ENCODE measurements at regions not wholly inside any gene's neighbourhood (a gene's known extent, or its start where the extent isn't known, plus 50 kb on each side); places are given as distances from the start of the nearest gene placed in this dataset.

- DNase-seq (ENCODE audit: low read depth in 2 of 2) = no peak
- Histone ChIP-seq H4K20me1 (ENCODE audit: control insufficient read depth, extremely low read depth, insufficient read depth, low read length) (no peaks in the 10 kb centered on the region), H3K9ac (ENCODE audit: insufficient read depth, low read length) (no peak overlapping the region), H3K27me3 (ENCODE audit: control insufficient read depth, insufficient read depth, low read length) (no peaks in the 10 kb centered on the region), H3K27ac (ENCODE audit: insufficient read depth, low read length) (no peak overlapping the region), H3K36me3 (ENCODE audit: control insufficient read depth, insufficient read depth, low read length) (no peaks in the 10 kb centered on the region), H3K4me3 (replicated peaks in 1 of 4; ENCODE audit: control extremely low read depth in 1 of 4, insufficient read depth in 1 of 4, low read depth in 3 of 4, low read length in 4 of 4) (no peak overlapping the region), H3K4me1 (ENCODE audit: control insufficient read depth, extremely low read depth, insufficient read depth, low read length) (no peaks in the 10 kb centered on the region), H2AFZ (ENCODE audit: low read length) (no peak overlapping the region), H3K9me3 (ENCODE audit: control insufficient read depth, insufficient read depth, low read depth, low read length) (no peaks in the 10 kb centered on the region), H3K4me2 (ENCODE audit: extremely low read depth, insufficient read depth, low read length) (no peak overlapping the region), H3K79me2 (ENCODE audit: control insufficient read depth, insufficient read depth, low read length) (no peaks in the 10 kb centered on the region)
- TF ChIP-seq EZH2 (IDR thresholded peaks at IDR 0.05; ENCODE audit: low read length, missing control alignments) (no peak), CTCF (conservative IDR thresholded peaks at IDR 0.05 in 1 of 2, IDR thresholded peaks at IDR 0.05 in 1 of 2; ENCODE audit: low read depth in 1 of 2, low read length in 2 of 2) (no peak)
Observed at GRCh38 chr1:218967254-218967653, 206.4 kb upstream of the LYPLAL1 start.

- no peaks in the 10 kb centered on the region for H3K79me2 ChIP-seq (ENCODE audit: control insufficient read depth, insufficient read depth, low read length)
- no peak overlapping the region for H3K4me3 ChIP-seq (replicated peaks in 1 of 4; ENCODE audit: control extremely low read depth in 1 of 4, insufficient read depth in 1 of 4, low read depth in 3 of 4, low read length in 4 of 4)
- DNase-seq (ENCODE audit: low read depth in 2 of 2) = peak; percentile 6 to 69
- no peaks in the 10 kb centered on the region for H3K9me3 ChIP-seq (ENCODE audit: control insufficient read depth, insufficient read depth, low read depth, low read length)
- H3K36me3 ChIP-seq (ENCODE audit: control insufficient read depth, insufficient read depth, low read length) = no peaks in the 10 kb centered on the region
- H3K4me1 ChIP-seq (ENCODE audit: control insufficient read depth, extremely low read depth, insufficient read depth, low read length) = no peaks in the 10 kb centered on the region
- no peak overlapping the region for H2AFZ ChIP-seq (ENCODE audit: low read length)
- H3K4me2 ChIP-seq (ENCODE audit: extremely low read depth, insufficient read depth, low read length) = no peak overlapping the region
- no peaks in the 10 kb centered on the region for H4K20me1 ChIP-seq (ENCODE audit: control insufficient read depth, extremely low read depth, insufficient read depth, low read length)
- no peak overlapping the region for H3K27ac ChIP-seq (ENCODE audit: insufficient read depth, low read length)
- TF ChIP-seq CTCF (conservative IDR thresholded peaks at IDR 0.05 in 1 of 2, IDR thresholded peaks at IDR 0.05 in 1 of 2; ENCODE audit: low read depth in 1 of 2, low read length in 2 of 2) (no peak), EZH2 (IDR thresholded peaks at IDR 0.05; ENCODE audit: low read length, missing control alignments) (no peak)
- no peaks in the 10 kb centered on the region for H3K27me3 ChIP-seq (ENCODE audit: control insufficient read depth, insufficient read depth, low read length)
- H3K9ac ChIP-seq (ENCODE audit: insufficient read depth, low read length) = no peak overlapping the region
Observed at GRCh38 chr1:218967836-218968235, 205.8 kb upstream of the LYPLAL1 start.

- no peak overlapping the region for H2AFZ ChIP-seq (ENCODE audit: low read length)
- TF ChIP-seq CTCF (conservative IDR thresholded peaks at IDR 0.05 in 1 of 2, IDR thresholded peaks at IDR 0.05 in 1 of 2; ENCODE audit: low read depth in 1 of 2, low read length in 2 of 2) (no peak), EZH2 (IDR thresholded peaks at IDR 0.05; ENCODE audit: low read length, missing control alignments) (no peak)
- no peak for DNase-seq (ENCODE audit: low read depth in 2 of 2)
Observed at GRCh38 chr1:218969006-218969405, 204.7 kb upstream of the LYPLAL1 start.

More at GRCh38 chr1:218969006-218969405, 204.7 kb upstream of the LYPLAL1 start:
- Histone ChIP-seq H3K9ac (ENCODE audit: insufficient read depth, low read length) (no peak overlapping the region), H3K4me1 (ENCODE audit: control insufficient read depth, extremely low read depth, insufficient read depth, low read length) (no peaks in the 10 kb centered on the region), H3K4me2 (ENCODE audit: extremely low read depth, insufficient read depth, low read length) (no peak overlapping the region), H3K79me2 (ENCODE audit: control insufficient read depth, insufficient read depth, low read length) (no peaks in the 10 kb centered on the region), H3K4me3 (replicated peaks in 1 of 4; ENCODE audit: control extremely low read depth in 1 of 4, insufficient read depth in 1 of 4, low read depth in 3 of 4, low read length in 4 of 4) (no peak overlapping the region), H4K20me1 (ENCODE audit: control insufficient read depth, extremely low read depth, insufficient read depth, low read length) (no peaks in the 10 kb centered on the region), H3K36me3 (ENCODE audit: control insufficient read depth, insufficient read depth, low read length) (no peaks in the 10 kb centered on the region), H3K9me3 (ENCODE audit: control insufficient read depth, insufficient read depth, low read depth, low read length) (no peaks in the 10 kb centered on the region), H3K27me3 (ENCODE audit: control insufficient read depth, insufficient read depth, low read length) (no peaks in the 10 kb centered on the region), H3K27ac (ENCODE audit: insufficient read depth, low read length) (no peak overlapping the region)
